Lower leg skin (tissue), 3 donors: ENCODE measurements at regions not wholly inside any gene's neighbourhood (a gene's known extent, or its start where the extent isn't known, plus 50 kb on each side); places are given as distances from the start of the nearest gene placed in this dataset.

ENCODE experiments used
- POLR2A ChIP-seq, 2 donors: fragments of 450-650 bp; IDR thresholded peaks; one replicate each; pipeline ENCODE4 v1.6.1; 2016 to 2017; ENCODE audit warnings: antibody characterized with exemption in 2 of 2, mild to moderate bottlenecking in 1 of 2, moderate library complexity in 1 of 2
- TF ChIP-seq, protein P1 (sequence below), 3 donors: fragments of 450-650 bp; IDR thresholded peaks; one replicate each; pipeline ENCODE4 v1.5.1; 2016; ENCODE audit warnings: antibody characterized with exemption in 3 of 3, mild to moderate bottlenecking in 3 of 3, moderate library complexity in 2 of 3

GRCh38 chr11:29584342-29584741 lies 432.5 kb downstream of the KCNA4 start:
- TF ChIP-seq, protein P1, sequence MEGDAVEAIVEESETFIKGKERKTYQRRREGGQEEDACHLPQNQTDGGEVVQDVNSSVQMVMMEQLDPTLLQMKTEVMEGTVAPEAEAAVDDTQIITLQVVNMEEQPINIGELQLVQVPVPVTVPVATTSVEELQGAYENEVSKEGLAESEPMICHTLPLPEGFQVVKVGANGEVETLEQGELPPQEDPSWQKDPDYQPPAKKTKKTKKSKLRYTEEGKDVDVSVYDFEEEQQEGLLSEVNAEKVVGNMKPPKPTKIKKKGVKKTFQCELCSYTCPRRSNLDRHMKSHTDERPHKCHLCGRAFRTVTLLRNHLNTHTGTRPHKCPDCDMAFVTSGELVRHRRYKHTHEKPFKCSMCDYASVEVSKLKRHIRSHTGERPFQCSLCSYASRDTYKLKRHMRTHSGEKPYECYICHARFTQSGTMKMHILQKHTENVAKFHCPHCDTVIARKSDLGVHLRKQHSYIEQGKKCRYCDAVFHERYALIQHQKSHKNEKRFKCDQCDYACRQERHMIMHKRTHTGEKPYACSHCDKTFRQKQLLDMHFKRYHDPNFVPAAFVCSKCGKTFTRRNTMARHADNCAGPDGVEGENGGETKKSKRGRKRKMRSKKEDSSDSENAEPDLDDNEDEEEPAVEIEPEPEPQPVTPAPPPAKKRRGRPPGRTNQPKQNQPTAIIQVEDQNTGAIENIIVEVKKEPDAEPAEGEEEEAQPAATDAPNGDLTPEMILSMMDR (IDR thresholded peaks at IDR 0.05), result no peak
- no peak for TF ChIP-seq POLR2A (IDR thresholded peaks at IDR 0.05)
